DMS 273 treated with DMSO at 0.1 percent for 48 hours (cell line): ENCODE measurements at regions not wholly inside any gene's neighbourhood (a gene's known extent, or its start where the extent isn't known, plus 50 kb on each side); places are given as distances from the start of the nearest gene placed in this dataset.
"Not testable (repeated sequence)": the region's sequence is repeated elsewhere in the genome, so short reads cannot be mapped to it uniquely, and the experiment has no call there.

Experiments used
- DNase-seq: peaks from one replicate; lab custom pipeline; 2025; lab: John Stamatoyannopoulos, UW

- DNase-seq, result no peak
Measured at GRCh38 chr7:83827036-83827435, 178.1 kb upstream of the SEMA3E start.

- DNase-seq, result no peak
Measured at GRCh38 chr7:83824214-83824613, 175.3 kb upstream of the SEMA3E start.

- DNase-seq, result no peak
Measured at GRCh38 chr7:83821866-83822265, 172.9 kb upstream of the SEMA3E start.

DNA sequence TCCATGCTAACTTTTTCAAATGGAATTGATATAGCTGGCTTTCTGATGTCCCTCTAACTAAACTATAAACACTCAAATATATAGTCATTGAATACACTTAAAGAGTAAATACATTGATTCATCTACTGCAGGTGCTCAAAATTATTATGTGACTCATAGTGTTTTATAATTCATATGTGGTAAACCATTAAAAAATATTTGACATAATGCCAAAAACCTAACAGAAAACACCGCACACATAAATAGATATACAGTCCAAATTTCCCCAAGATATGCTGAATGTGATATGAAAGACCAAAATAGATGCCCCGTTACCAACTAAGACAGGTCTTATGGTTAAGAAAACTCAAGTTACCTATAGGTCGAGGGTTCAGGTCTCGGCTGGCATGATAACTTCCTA is 171.7 kb upstream of the SEMA3E start:
- no peak for DNase-seq

GRCh38 chr7:83819911-83820310 is 171.0 kb upstream of the SEMA3E start:
- DNase-seq, result no peak

GRCh38 chr7:83814480-83814879 is 165.5 kb upstream of the SEMA3E start:
- DNase-seq, result no peak

- DNase-seq, result not testable (repeated sequence)
Measured at GRCh38 chr7:83812563-83812962, 163.6 kb upstream of the SEMA3E start.

GRCh38 chr7:83808982-83809381 is 160.0 kb upstream of the SEMA3E start:
- DNase-seq, result no peak

DNA sequence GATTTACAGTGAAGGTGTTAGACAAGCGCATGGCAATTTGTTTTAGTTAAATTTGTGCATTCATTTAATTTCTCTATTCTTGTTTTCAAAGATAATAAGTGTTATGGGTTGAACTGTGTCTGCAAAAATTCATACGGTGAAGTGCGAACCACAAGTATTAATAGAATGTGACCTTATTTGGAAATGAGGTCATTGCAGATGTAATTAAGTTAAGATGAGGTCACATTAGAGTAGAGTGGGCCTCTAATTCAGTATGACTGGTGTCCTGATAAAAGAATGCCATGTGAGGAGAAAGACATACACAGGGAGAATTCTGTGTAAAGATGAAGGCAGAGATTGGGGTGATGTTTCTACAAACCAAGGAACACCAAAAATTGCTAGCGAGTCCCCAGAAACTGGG is 158.8 kb upstream of the SEMA3E start:
- DNase-seq, result no peak

DNA sequence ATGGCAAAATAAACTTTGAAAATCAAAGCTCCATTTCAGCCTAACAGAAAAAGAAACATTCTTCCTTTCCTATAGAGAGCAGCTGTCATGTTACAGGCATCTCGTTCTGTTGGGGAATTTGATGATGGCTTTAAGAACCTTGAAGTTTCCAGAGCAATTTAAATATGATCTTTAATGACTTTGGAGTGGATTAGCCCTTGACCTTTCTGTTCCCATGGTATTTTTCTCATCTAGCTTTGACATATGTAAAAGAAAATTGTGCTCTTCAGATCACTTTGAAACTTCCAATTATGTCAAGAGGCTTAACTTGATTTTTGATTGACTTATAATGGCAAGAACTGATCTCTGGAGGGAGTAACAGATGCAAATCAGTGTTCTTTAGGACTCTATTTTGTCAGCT is 157.6 kb upstream of the SEMA3E start:
- no peak for DNase-seq

DNA sequence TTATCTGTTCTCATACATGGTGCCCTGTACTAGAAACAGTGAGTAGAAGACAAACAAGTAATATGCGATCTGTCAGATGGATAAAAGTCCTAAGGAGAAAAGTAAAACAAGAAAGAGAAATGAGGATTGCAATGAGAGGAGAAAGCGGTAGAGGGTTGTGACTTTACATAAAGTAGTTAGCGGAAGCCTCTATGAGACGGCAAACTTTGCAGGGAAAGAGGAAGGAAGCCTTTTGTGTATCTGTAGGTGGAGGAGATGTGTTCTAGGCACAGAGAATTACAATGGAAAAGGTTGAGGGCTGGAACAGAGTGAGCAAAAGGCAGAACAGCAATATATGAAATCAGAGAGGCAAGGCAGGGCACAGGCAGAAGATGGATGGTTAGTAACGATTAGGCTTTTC is 150.4 kb upstream of the SEMA3E start:
- DNase-seq, result no peak

DNA sequence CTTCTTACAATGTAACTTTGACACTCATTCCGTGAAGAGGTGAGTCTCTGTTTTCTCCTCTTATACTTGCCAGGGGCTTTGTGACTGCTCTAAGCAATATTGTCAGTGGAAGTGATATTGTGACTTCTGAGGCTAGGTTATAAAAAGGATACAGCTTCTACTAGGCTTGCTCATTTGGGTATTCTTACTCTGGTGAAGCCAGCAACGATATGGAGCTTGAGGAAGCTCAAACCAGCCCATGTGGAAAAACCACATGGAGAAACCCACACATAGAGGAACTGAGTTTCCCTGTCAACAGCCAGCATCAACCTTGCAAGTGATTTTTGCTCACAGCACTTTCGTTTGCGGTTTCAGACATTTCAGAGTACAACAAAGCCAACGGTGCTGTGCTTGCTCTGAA is 149.6 kb upstream of the SEMA3E start:
- no peak for DNase-seq

- DNase-seq, result no peak
Measured at GRCh38 chr7:83796760-83797159, 147.8 kb upstream of the SEMA3E start.

GRCh38 chr7:83794829-83795228 is 145.9 kb upstream of the SEMA3E start:
- peak; percentile 49 for DNase-seq

GRCh38 chr7:83793558-83793957 is 144.6 kb upstream of the SEMA3E start:
- DNase-seq, result no peak

DNA sequence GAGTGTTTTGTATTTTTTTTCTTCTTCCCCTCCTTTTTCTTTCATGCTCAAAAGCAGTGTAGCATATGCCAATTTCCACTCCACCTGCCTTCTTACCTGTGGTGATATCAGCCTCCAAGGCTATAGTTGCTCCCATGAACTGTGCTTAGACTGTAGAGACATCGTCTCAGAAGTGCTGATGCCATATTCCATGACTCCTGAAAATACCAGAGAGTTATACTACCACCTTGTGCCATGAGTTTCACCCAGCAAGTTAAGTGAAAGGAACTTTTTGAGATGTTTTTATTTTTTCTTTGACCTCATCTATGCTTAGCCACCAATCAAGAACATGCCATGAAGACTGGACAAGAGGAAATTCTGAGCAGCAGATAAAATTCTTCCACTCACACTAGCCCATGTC is 142.8 kb upstream of the SEMA3E start:
- DNase-seq, result no peak

DNA sequence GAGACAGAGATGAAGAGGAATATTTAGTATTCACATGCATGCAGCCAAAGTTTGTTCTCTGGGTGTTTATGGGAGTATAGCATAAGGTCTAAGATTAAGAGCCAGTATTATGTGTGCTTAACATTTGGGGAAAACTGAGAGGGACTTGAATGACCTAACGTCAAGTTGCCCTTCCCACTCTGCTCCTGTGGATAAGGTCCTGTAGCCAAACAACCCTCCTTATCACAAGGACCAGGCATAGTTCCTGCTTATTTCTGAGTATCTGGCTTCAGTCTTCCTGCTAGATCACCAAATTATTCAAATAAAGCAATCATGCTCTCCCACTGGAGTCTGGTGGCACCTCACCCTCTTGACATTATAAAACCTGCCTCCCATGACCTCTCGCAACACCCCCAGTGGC is 137.9 kb upstream of the SEMA3E start:
- no peak for DNase-seq

GRCh38 chr7:83782628-83783027 is 133.7 kb upstream of the SEMA3E start:
- no peak for DNase-seq

DNA sequence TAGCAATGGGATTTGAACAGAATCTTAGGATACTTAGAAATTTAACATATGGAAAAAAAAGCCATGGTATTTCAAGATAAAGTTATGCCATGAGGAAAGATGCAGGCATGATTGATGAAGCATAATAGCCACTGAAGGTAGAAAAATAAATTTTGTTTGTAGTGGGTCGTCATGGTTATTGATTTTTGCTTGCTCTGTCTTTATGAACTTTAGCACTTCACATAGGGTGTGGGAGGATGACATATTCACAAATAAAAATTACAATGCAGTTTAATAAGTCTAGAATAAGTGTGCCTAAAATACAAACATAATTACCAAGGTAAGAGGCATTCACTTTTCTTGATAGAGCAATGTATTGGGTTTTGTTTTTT is 129.1 kb upstream of the SEMA3E start:
- no peak for DNase-seq

DNA sequence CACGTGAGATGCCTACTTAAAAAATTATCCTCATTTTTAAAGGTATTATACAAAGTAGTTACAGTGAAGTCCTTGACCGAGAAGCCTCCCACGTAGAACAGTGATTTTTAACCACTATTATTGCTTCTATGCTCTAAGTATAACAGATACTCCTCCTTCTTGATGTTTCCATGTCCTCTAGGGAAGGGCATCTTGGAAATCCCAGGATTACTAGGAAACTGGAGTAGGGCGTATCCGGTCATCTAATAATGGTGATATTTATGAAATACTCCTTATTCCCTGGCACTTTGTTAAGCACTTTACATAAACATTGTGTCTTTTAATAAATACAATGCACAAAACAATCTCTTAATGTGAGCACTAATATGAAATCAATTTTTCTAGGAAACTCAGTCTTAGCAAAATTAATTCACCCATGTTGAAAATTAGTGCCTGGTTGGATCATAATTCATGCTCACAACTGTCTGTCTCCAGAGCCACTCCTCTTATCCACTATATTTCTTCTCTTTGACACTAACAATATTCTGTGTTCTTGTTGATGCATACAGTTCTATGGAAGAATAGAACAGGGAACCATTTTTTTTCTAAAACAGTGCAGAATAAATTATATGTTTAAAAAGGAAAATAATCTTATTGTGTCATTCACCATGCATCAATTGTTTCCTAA is 128.6 kb upstream of the SEMA3E start:
- no peak for DNase-seq

- no peak for DNase-seq
Measured at GRCh38 chr7:83769407-83769806, 120.5 kb upstream of the SEMA3E start.

- no peak for DNase-seq
Measured at GRCh38 chr7:83751217-83751616, 102.3 kb upstream of the SEMA3E start.

DNA sequence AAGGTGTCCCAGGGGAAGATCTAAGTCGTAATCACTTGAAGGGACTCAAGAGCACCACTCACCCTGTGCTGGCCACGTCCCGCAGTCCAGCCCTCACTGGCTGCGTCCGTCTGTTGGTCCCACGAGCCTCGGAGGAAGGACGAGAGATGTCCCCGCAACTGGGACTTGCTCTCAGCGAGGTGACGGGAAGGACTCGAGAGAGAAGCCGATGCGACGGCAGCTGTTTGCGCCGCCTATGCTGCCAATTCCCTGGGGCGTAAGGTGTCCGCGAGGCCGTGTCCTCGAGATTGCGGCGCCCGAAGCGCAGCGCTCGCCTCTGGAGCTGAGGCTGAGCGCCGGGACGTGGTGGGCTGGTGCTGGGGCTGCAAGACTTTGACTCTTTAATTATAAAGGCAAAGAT is 100.6 kb upstream of the SEMA3E start:
- DNase-seq, result no peak

DNA sequence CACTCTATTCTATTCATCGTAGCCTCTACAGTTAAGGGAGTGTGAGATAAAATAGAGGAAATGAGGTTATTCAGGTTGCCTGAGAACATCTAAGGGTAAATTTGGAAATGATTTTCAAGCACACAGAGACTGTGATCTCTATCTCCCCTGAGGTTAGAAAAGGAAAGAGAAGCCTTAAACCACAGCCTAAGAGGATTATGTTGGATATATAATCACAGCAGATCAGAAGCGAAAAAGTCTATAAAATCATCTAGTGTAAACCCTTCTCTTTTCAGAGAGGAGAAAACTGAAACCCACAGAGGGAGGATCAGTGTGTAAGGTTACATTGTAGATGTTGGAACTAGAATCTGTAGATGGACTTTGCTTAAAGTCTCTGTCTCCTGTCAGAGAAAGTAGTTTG is 90.6 kb upstream of the SEMA3E start:
- DNase-seq, result no peak
